ENCODE measurements at regions not wholly inside any gene's neighbourhood (a gene's known extent, or its start where the extent isn't known, plus 50 kb on each side); places are given as distances from the start of the nearest gene placed in this dataset.

DNA sequence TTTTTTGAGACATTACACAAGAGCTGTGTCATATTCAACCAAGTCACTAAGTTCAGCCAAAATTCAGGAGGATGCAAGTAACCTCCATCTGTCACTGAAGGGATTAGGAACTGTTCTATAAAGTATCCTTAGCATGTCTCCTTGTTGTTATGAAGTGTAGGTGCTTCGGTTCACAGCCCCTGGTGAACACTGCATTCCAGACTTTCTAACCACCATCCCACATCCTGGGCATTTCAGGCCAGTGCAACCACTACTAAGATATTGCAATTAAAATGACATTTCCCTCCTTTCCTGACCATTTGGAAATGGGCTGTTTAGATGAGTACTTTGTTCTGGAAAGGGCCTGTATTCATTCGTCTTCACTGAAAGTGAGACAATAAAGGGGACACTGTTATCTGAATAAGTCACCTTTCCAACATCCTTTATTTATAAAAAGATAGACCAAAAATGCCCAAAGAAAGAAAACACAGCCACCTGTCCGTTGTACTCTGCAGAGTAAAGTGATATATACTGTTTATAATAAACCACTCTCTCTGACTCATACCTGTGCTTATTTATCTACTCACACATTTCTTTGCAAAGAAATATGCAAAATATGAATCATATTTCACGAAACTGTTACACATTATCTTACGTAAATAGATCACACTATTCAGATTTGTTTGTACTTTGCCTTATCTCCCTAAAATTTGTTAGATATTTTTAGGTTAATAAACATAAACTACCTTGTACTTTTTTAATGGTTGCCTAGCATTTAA lies 861.9 kb downstream of the CDH18 start:
- H3K9me3 ChIP-seq (ENCODE audit: control insufficient read depth, insufficient read depth, low read length) = peaks cover 2% of the 10 kb centered on the region; the same call in 1 of the 2 replicates
- no peak overlapping the region for H4K91ac ChIP-seq (ENCODE audit: insufficient read depth, low read depth, low read length)
- ChIA-PET CTCF (no interaction called here), POLR2A (ENCODE audit: unreplicated experiment) (no interaction called here)
- H4K20me1 ChIP-seq (ENCODE audit: insufficient read depth, low read length) = no peaks in the 10 kb centered on the region
- H2AK5ac ChIP-seq (ENCODE audit: low read depth, low read length) = no peak overlapping the region
- no peak overlapping the region for H3K4me3 ChIP-seq (ENCODE audit: insufficient read depth, low read depth, low read length)
- no peak overlapping the region for H3K4me2 ChIP-seq (ENCODE audit: low read depth, low read length)
- H2BK120ac ChIP-seq (ENCODE audit: low read depth, low read length) = no peak overlapping the region
- no peak overlapping the region for H3K14ac ChIP-seq (replicated peaks; ENCODE audit: low read depth, low read length)
- H2BK15ac ChIP-seq (ENCODE audit: low read depth, low read length) = no peak overlapping the region
- intact Hi-C loops (cut with micrococcal nuclease) (no loop called here), in situ Hi-C loops (cut with MboI; ENCODE audit: low sequenced_read_pairs) (no loop called here), dilution Hi-C loops (cut with HindIII; ENCODE audit: low sequenced_read_pairs, unreplicated experiment) (no loop called here)
- H3K9me1 ChIP-seq (ENCODE audit: insufficient read depth, low read length) = no peaks in the 10 kb centered on the region
- H3K23ac ChIP-seq (ENCODE audit: low read depth, low read length) = no peak overlapping the region
- no peaks in the 10 kb centered on the region for H3K4me1 ChIP-seq (ENCODE audit: control insufficient read depth, insufficient read depth, low read length)
- DNase-seq = no peak
- no peak for ATAC-seq (ENCODE audit: low read depth)
- TF ChIP-seq FOS (IDR thresholded peaks at IDR 0.05; ENCODE audit: low read depth, low read length) (no peak), POLR2A (IDR thresholded peaks at IDR 0.05; ENCODE audit: low read depth, low read length) (no peak), SMC3 (IDR thresholded peaks at IDR 0.05; ENCODE audit: low read depth, low read length) (no peak), RAD21 (IDR thresholded peaks at IDR 0.05; ENCODE audit: low read length) (no peak), MXI1 (IDR thresholded peaks at IDR 0.05; ENCODE audit: borderline replicate concordance, low read depth, low read length) (no peak), RFX5 (IDR thresholded peaks at IDR 0.05; ENCODE audit: low read depth, low read length) (no peak), BHLHE40 (IDR thresholded peaks at IDR 0.05; ENCODE audit: low read depth, low read length) (no peak), RCOR1 (IDR thresholded peaks at IDR 0.05; ENCODE audit: insufficient replicate concordance, low read length) (no peak), CHD1 (IDR thresholded peaks at IDR 0.05; ENCODE audit: low read depth, low read length) (no peak), NFE2L2 (IDR thresholded peaks at IDR 0.05; ENCODE audit: low read depth, low read length) (no peak), MAZ (IDR thresholded peaks at IDR 0.05; ENCODE audit: borderline replicate concordance, low read depth, low read length) (no peak), MAFK (IDR thresholded peaks at IDR 0.05; ENCODE audit: low read depth, low read length) (no peak), CEBPB (IDR thresholded peaks at IDR 0.05; ENCODE audit: low read depth, low read length) (no peak)
- TF ChIP-seq, protein P1, sequence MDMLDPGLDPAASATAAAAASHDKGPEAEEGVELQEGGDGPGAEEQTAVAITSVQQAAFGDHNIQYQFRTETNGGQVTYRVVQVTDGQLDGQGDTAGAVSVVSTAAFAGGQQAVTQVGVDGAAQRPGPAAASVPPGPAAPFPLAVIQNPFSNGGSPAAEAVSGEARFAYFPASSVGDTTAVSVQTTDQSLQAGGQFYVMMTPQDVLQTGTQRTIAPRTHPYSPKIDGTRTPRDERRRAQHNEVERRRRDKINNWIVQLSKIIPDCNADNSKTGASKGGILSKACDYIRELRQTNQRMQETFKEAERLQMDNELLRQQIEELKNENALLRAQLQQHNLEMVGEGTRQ (IDR thresholded peaks at IDR 0.05; ENCODE audit: low read depth, low read length) = no peak
- TF ChIP-seq, protein P2, sequence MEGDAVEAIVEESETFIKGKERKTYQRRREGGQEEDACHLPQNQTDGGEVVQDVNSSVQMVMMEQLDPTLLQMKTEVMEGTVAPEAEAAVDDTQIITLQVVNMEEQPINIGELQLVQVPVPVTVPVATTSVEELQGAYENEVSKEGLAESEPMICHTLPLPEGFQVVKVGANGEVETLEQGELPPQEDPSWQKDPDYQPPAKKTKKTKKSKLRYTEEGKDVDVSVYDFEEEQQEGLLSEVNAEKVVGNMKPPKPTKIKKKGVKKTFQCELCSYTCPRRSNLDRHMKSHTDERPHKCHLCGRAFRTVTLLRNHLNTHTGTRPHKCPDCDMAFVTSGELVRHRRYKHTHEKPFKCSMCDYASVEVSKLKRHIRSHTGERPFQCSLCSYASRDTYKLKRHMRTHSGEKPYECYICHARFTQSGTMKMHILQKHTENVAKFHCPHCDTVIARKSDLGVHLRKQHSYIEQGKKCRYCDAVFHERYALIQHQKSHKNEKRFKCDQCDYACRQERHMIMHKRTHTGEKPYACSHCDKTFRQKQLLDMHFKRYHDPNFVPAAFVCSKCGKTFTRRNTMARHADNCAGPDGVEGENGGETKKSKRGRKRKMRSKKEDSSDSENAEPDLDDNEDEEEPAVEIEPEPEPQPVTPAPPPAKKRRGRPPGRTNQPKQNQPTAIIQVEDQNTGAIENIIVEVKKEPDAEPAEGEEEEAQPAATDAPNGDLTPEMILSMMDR (conservative IDR thresholded peaks at IDR 0.05; ENCODE audit: low read depth, low read length) = no peak
- TF ChIP-seq, protein P3, sequence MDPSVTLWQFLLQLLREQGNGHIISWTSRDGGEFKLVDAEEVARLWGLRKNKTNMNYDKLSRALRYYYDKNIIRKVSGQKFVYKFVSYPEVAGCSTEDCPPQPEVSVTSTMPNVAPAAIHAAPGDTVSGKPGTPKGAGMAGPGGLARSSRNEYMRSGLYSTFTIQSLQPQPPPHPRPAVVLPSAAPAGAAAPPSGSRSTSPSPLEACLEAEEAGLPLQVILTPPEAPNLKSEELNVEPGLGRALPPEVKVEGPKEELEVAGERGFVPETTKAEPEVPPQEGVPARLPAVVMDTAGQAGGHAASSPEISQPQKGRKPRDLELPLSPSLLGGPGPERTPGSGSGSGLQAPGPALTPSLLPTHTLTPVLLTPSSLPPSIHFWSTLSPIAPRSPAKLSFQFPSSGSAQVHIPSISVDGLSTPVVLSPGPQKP (IDR thresholded peaks at IDR 0.05; ENCODE audit: borderline replicate concordance, low read depth, low read length) = no peak
- H4K8ac ChIP-seq (ENCODE audit: low read depth in 2 of 2, low read length in 2 of 2) = no peak overlapping the region
- no peak overlapping the region for H3K18ac ChIP-seq (ENCODE audit: low read depth, low read length)
- BruUV-seq (replicated peaks) = no TSS peak
- H3K36me3 ChIP-seq (ENCODE audit: control insufficient read depth, insufficient read depth, low read length) = no peaks in the 10 kb centered on the region
- no peak overlapping the region for H3K56ac ChIP-seq (ENCODE audit: extremely low read depth, insufficient read depth, low read length)
- no peak overlapping the region for H3K27ac ChIP-seq (ENCODE audit: insufficient read depth, low read length)
- H2AFZ ChIP-seq (replicated peaks; ENCODE audit: low read length, poor library complexity) = no peak overlapping the region
- no peak overlapping the region for H4K5ac ChIP-seq (ENCODE audit: low read depth, low read length)
- no peak overlapping the region for H2BK5ac ChIP-seq (ENCODE audit: low read depth, low read length, poor library complexity, severe bottlenecking)
- no peaks in the 10 kb centered on the region for H3K27me3 ChIP-seq (ENCODE audit: control insufficient read depth, insufficient read depth, low read length)
- H2BK20ac ChIP-seq (ENCODE audit: low read depth, low read length) = no peak overlapping the region
- H3K79me1 ChIP-seq (ENCODE audit: low read depth in 1 of 2, low read length in 2 of 2) = no peaks in the 10 kb centered on the region
- H3K4ac ChIP-seq (ENCODE audit: low read depth, low read length) = no peak overlapping the region
- WGBS, 2 experiments (ENCODE audit: extremely low coverage in 2 of 2, insufficient read length in 1 of 2) = no CpG with 5 or more reads among the region's 5 CpGs
- H2AK9ac ChIP-seq (replicated peaks; ENCODE audit: low read depth, low read length, poor library complexity) = no peak overlapping the region
- H3K9ac ChIP-seq (ENCODE audit: low read depth, low read length) = no peak overlapping the region

Measured in IMR-90 (cell line).